Hepatocyte (in vitro differentiated cells): ENCODE measurements at regions not wholly inside any gene's neighbourhood (a gene's known extent, or its start where the extent isn't known, plus 50 kb on each side); places are given as distances from the start of the nearest gene placed in this dataset.

ENCODE experiments used
- CTCF ChIP-seq: fragments of 200-600 bp; sonication (generic); IDR thresholded peaks from 2 replicates; pipeline ENCODE4 v1.5.1; 2016; ENCODE audit warnings: antibody characterized with exemption, mild to moderate bottlenecking; ENCODE audit not compliant: poor library complexity
- EZH2 ChIP-seq: fragments of 200-600 bp; sonication (generic); IDR thresholded peaks from 2 replicates; pipeline ENCODE4 v1.6.1; 2016; ENCODE audit warnings: antibody characterized with exemption, mild to moderate bottlenecking, borderline replicate concordance
- EZH2phosphoT487 ChIP-seq: fragments of 200-600 bp; sonication (generic); IDR thresholded peaks from one replicate; pipeline ENCODE4 v1.6.1; 2018; ENCODE audit warnings: antibody characterized with exemption, mild to moderate bottlenecking, low read depth, moderate library complexity; ENCODE audit not compliant: unreplicated experiment, severe bottlenecking

GRCh38 chr2:114056294-114057143, 166.6 kb downstream of the ACTR3 start:
- no peak for TF ChIP-seq CTCF
- TF ChIP-seq EZH2: no peak
- TF ChIP-seq EZH2phosphoT487: no peak
